CD4-positive, alpha-beta T cell (primary cell): ENCODE measurements at regions not wholly inside any gene's neighbourhood (a gene's known extent, or its start where the extent isn't known, plus 50 kb on each side); places are given as distances from the start of the nearest gene placed in this dataset.

Experiments used
- ATAC-seq: fragments of 200-7000 bp; cut with Tn5 transposase; one replicate; pipeline ENCODE4 v1.10.0; 2022; ENCODE audit warnings: mild to moderate bottlenecking; ENCODE audit not compliant: poor library complexity
- CTCF ChIA-PET: fragments of 350-600 bp; sonication (Branson Sonifier 250); formaldehyde crosslinking; loops from one replicate; lab custom pipeline; 2021; ENCODE audit warnings: antibody characterized with exemption, inconsistent platforms; lab: Charles Lee
- POLR2A ChIA-PET: fragments of 350-600 bp; sonication (Branson Sonifier 250); formaldehyde crosslinking; loops from one replicate; lab custom pipeline; 2021; ENCODE audit warnings: antibody characterized with exemption, inconsistent platforms; lab: Charles Lee
- DNase-seq, 14 experiments: peaks; one replicate each; pipeline ENCODE4 v3.0.0-alpha.2; 2013 to 2020; ENCODE audit warnings: mixed read lengths in 2 of 14
- H3K27ac ChIP-seq, 2 donors: one replicate each; pipeline versions ENCODE4 v1.5.1 to v1.7.0; 2013; ENCODE audit warnings: low read length in 2 of 2, low read depth in 1 of 2, mild to moderate bottlenecking in 1 of 2
- H3K27me3 ChIP-seq, 2 experiments: 1 replicate in 1 of 2; 2 replicates in 1 of 2; pipeline versions ENCODE4 v1.6.1 to v1.7.0; 2013; ENCODE audit warnings: low read length in 2 of 2, control low read depth in 1 of 2, mild to moderate bottlenecking in 1 of 2, moderate library complexity in 1 of 2; ENCODE audit not compliant: insufficient read depth in 2 of 2, control insufficient read depth in 1 of 2
- H3K36me3 ChIP-seq: one replicate; pipeline ENCODE4 v1.6.1; 2013; ENCODE audit warnings: low read length, control low read depth; ENCODE audit not compliant: insufficient read depth
- H3K4me1 ChIP-seq: one replicate; pipeline ENCODE4 v1.6.1; 2013; ENCODE audit warnings: low read length, control low read depth; ENCODE audit not compliant: insufficient read depth
- H3K4me3 ChIP-seq: one replicate; pipeline ENCODE4 v1.5.1; 2013; ENCODE audit warnings: mild to moderate bottlenecking, low read length, moderate library complexity
- H3K9me3 ChIP-seq, 2 experiments: 1 replicate in 1 of 2; 2 replicates in 1 of 2; pipeline versions ENCODE4 v1.6.1 to v1.7.0; 2013; ENCODE audit warnings: low read length in 2 of 2, mild to moderate bottlenecking in 2 of 2, control low read depth in 1 of 2, moderate library complexity in 1 of 2; ENCODE audit not compliant: control insufficient read depth in 1 of 2, insufficient read depth in 1 of 2
- H3K27ac Mint-ChIP-seq: one replicate; pipeline ENCODE4 v1.8.0; 2020; ENCODE audit warnings: mixed read lengths
- H3K27me3 Mint-ChIP-seq: one replicate; pipeline ENCODE4 v1.8.0; 2021; ENCODE audit warnings: mixed read lengths
- H3K36me3 Mint-ChIP-seq: one replicate; pipeline ENCODE4 v1.8.0; 2021; ENCODE audit warnings: low read depth, mixed read lengths
- H3K4me1 Mint-ChIP-seq: one replicate; pipeline ENCODE4 v1.8.0; 2021; ENCODE audit warnings: low read depth, mixed read lengths
- H3K4me3 Mint-ChIP-seq: one replicate; pipeline ENCODE4 v1.8.0; 2020; ENCODE audit warnings: mild to moderate bottlenecking, mixed read lengths
- H3K9me3 Mint-ChIP-seq: one replicate; pipeline ENCODE4 v1.8.0; 2020; ENCODE audit warnings: mixed read lengths
- CTCF ChIP-seq: fragments of 200-600 bp; IDR thresholded peaks from one replicate; pipeline ENCODE4 v1.8.0; 2022; ENCODE audit warnings: antibody characterized with exemption, mild to moderate bottlenecking
- intact Hi-C, 2 experiments: fragments of 100-400 bp; cut with DNase I in 1 of 2; cut with micrococcal nuclease in 1 of 2; formaldehyde crosslinking; loops; one replicate each; pipeline versions ENCODE4 v1.15.1 to v1.9.0; 2023 to 2025; cut with DNase I, micrococcal nuclease

GRCh38 chr12:82040987-82041743 lies 282.0 kb upstream of the PPFIA2 start:
- H3K27me3 Mint-ChIP-seq = peaks cover 4% of the 10 kb centered on the region
- intact Hi-C loops = no loop called here
- no peak overlapping the region for H3K27ac Mint-ChIP-seq
- H3K4me3 Mint-ChIP-seq = no peak overlapping the region
- H3K36me3 Mint-ChIP-seq = no peaks in the 10 kb centered on the region
- H3K9me3 Mint-ChIP-seq = no peaks in the 10 kb centered on the region
- no peak overlapping the region for H3K27ac ChIP-seq
- H3K4me1 Mint-ChIP-seq = no peaks in the 10 kb centered on the region
- H3K36me3 ChIP-seq = no peaks in the 10 kb centered on the region
- DNase-seq (no peak), ATAC-seq (no peak)
- POLR2A ChIA-PET = no interaction called here
- CTCF ChIA-PET = interaction anchor here (1.1 kb wide), 1 partner anchor 46 kb away, joined by 3 read pairs; no protein-coding TSS in a partner anchor
- TF ChIP-seq CTCF = no peak
- no peaks in the 10 kb centered on the region for H3K9me3 ChIP-seq
- H3K4me1 ChIP-seq = no peaks in the 10 kb centered on the region
- H3K27me3 ChIP-seq = no peaks in the 10 kb centered on the region
- H3K4me3 ChIP-seq = no peak overlapping the region

GRCh38 chr12:82034769-82035168 lies 275.6 kb upstream of the PPFIA2 start:
- Histone ChIP-seq H3K9me3 (peaks cover 0 to 3% of the 10 kb centered on the region in 2 experiments), H3K27me3 (no peaks in the 10 kb centered on the region), H3K27ac (no peak overlapping the region), H3K4me1 (no peaks in the 10 kb centered on the region), H3K36me3 (no peaks in the 10 kb centered on the region), H3K4me3 (no peak overlapping the region)
- intact Hi-C loops = no loop called here
- Mint-ChIP-seq H3K4me1 (no peaks in the 10 kb centered on the region), H3K27me3 (no peaks in the 10 kb centered on the region), H3K9me3 (no peaks in the 10 kb centered on the region), H3K4me3 (no peak overlapping the region), H3K36me3 (no peaks in the 10 kb centered on the region), H3K27ac (no peak overlapping the region)
- POLR2A ChIA-PET = no interaction called here
- CTCF ChIA-PET = no interaction called here
- no peak for ATAC-seq
- TF ChIP-seq CTCF = no peak
- DNase-seq = no peak

GRCh38 chr12:82029936-82030335 lies 270.8 kb upstream of the PPFIA2 start:
- Mint-ChIP-seq H3K4me1 (no peaks in the 10 kb centered on the region), H3K4me3 (no peak overlapping the region), H3K27me3 (no peaks in the 10 kb centered on the region), H3K36me3 (no peaks in the 10 kb centered on the region), H3K27ac (no peak overlapping the region), H3K9me3 (no peaks in the 10 kb centered on the region)
- peaks cover 0 to 3% of the 10 kb centered on the region in 2 experiments for H3K9me3 ChIP-seq
- H3K4me3 ChIP-seq = no peak overlapping the region
- no peak for TF ChIP-seq CTCF
- intact Hi-C loops = no loop called here
- no peak for ATAC-seq
- CTCF ChIA-PET = no interaction called here
- H3K4me1 ChIP-seq = no peaks in the 10 kb centered on the region
- no peaks in the 10 kb centered on the region for H3K27me3 ChIP-seq
- POLR2A ChIA-PET = no interaction called here
- H3K36me3 ChIP-seq = no peaks in the 10 kb centered on the region
- H3K27ac ChIP-seq = no peak overlapping the region
- DNase-seq = no peak
